HepG2 (cell line): ENCODE measurements at regions not wholly inside any gene's neighbourhood (a gene's known extent, or its start where the extent isn't known, plus 50 kb on each side); places are given as distances from the start of the nearest gene placed in this dataset.

ENCODE experiments used
- ATAC-seq: fragments of 200-7000 bp; cut with Tn5 transposase; 3 replicates; pipeline ENCODE4 v1.9.1; 2020; ENCODE audit warnings: mild to moderate bottlenecking, moderate library complexity
- BruUV-seq: library from RNA; stranded (reverse); fragments of 400-500 nt; replicated peaks from 2 replicates; lab custom pipeline; 2021; lab: Mats Ljungman, UMichigan
- CTCF ChIA-PET: fragments of 300-600 bp; formaldehyde crosslinking; extraction: SDS; loops from one replicate; lab custom pipeline; 2021; ENCODE audit warnings: low total read pairs, inconsistent platforms, low intra/inter-chr PET ratio; lab: Yijun Ruan, JAX
- POLR2A ChIA-PET: fragments of 350-600 bp; sonication (Branson Sonifier 250); formaldehyde crosslinking; loops from one replicate; lab custom pipeline; 2020; ENCODE audit warnings: antibody characterized with exemption, inconsistent platforms; lab: Yijun Ruan, JAX
- DNase-seq: peaks from one replicate; pipeline ENCODE4 v3.0.0-alpha.2; 2015; ENCODE audit warnings: low spot score
- FAIRE-seq: peaks from 3 replicates; lab custom pipeline; 2011; peaks lifted over from hg19 to GRCh38; lab: Jason Lieb, UNC
- H2AFZ ChIP-seq: one replicate; pipeline ENCODE4 v1.6.1; 2011; ENCODE audit warnings: low read length, inconsistent platforms
- H3K27ac ChIP-seq: fragments of 300-600 bp; 3 replicates; pipeline ENCODE4 v1.8.0; 2011; ENCODE audit warnings: mixed run types, mild to moderate bottlenecking, mixed read lengths, low read length, inconsistent platforms; ENCODE audit not compliant: insufficient read depth; ENCODE audit errors: extremely low read length
- H3K27me3 ChIP-seq, 2 experiments: fragments of 200-600 bp in 1 of 2; 2 replicates in 1 of 2; 3 replicates in 1 of 2; pipeline versions ENCODE4 v1.6.0 to v1.8.0; 2011; ENCODE audit warnings: low read length in 2 of 2, mild to moderate bottlenecking in 2 of 2, moderate library complexity in 2 of 2, inconsistent platforms in 1 of 2; ENCODE audit not compliant: insufficient read depth in 2 of 2, control insufficient read depth in 1 of 2
- H3K36me3 ChIP-seq, 2 experiments: fragments of 200-600 bp in 1 of 2; replicated peaks in 1 of 2; 2 replicates in 1 of 2; 3 replicates in 1 of 2; pipeline versions ENCODE4 v1.5.1 to v1.8.0; 2011; ENCODE audit warnings: low read length in 2 of 2, inconsistent platforms in 1 of 2; ENCODE audit not compliant: insufficient read depth in 2 of 2, control insufficient read depth in 1 of 2
- H3K4me1 ChIP-seq: 2 replicates; pipeline ENCODE4 v1.5.1; 2012; ENCODE audit warnings: low read length, inconsistent platforms; ENCODE audit not compliant: insufficient read depth
- H3K4me2 ChIP-seq: 2 replicates; pipeline ENCODE4 v1.6.0; 2011; ENCODE audit warnings: low read depth, low read length, inconsistent platforms
- H3K4me3 ChIP-seq, 3 experiments: fragments of 200-600 bp in 1 of 3; sonication (generic), shearing (Covaris generic) in 1 of 3; replicated peaks in 1 of 3; 2 replicates each; pipeline ENCODE4 v1.5.1; 2011 to 2016; ENCODE audit warnings: low read length in 3 of 3, inconsistent platforms in 2 of 3, low read depth in 2 of 3, mild to moderate bottlenecking in 2 of 3, control low read depth in 1 of 3, mixed read lengths in 1 of 3; ENCODE audit not compliant: insufficient read depth in 1 of 3
- H3K79me2 ChIP-seq: one replicate; pipeline ENCODE4 v1.6.1; 2011; ENCODE audit warnings: low read length, inconsistent platforms; ENCODE audit not compliant: insufficient read depth
- H3K9ac ChIP-seq: 2 replicates; pipeline ENCODE4 v1.6.0; 2011; ENCODE audit warnings: mild to moderate bottlenecking, low read depth, low read length, inconsistent platforms; ENCODE audit not compliant: insufficient read depth
- H3K9me3 ChIP-seq: 2 replicates; pipeline ENCODE4 v1.5.1; 2012; ENCODE audit warnings: mild to moderate bottlenecking, low read length
- H4K20me1 ChIP-seq: 2 replicates; pipeline ENCODE4 v1.6.0; 2011; ENCODE audit warnings: inconsistent platforms, mild to moderate bottlenecking, low read length, moderate library complexity; ENCODE audit not compliant: insufficient read depth
- ATF7 ChIP-seq, 2 experiments: fragments of 450-650 bp in 1 of 2; sonication (generic) in 1 of 2; formaldehyde crosslinking in 1 of 2; IDR thresholded peaks; 2 replicates each; pipeline versions ENCODE4 v1.4.0 to v1.6.1; 2016 to 2020; ENCODE audit warnings: antibody characterized with exemption in 1 of 2, mild to moderate bottlenecking in 1 of 2, missing genetic modification reagents in 1 of 2
- HOXA7 ChIP-seq: sonication (generic); formaldehyde crosslinking; IDR thresholded peaks from 2 replicates; pipeline ENCODE4 v1.8.1; 2022; ENCODE audit warnings: mild to moderate bottlenecking, missing genetic modification reagents, moderate library complexity
- IKZF1 ChIP-seq: fragments of 450-650 bp; IDR thresholded peaks from 2 replicates; pipeline ENCODE4 v1.7.1; 2016
- TBP ChIP-seq: sonication (generic); formaldehyde crosslinking; IDR thresholded peaks from 2 replicates; pipeline ENCODE4 v1.5.0; 2020; ENCODE audit warnings: missing genetic modification reagents
- U2AF2 ChIP-seq: fragments of 200-400 bp; formaldehyde crosslinking; IDR thresholded peaks from 2 replicates; pipeline ENCODE4 v1.6.1; 2017; ENCODE audit warnings: low read depth, mild to moderate bottlenecking, low read length
- ZNF598 ChIP-seq: sonication (generic); formaldehyde crosslinking; IDR thresholded peaks from 2 replicates; pipeline ENCODE4 v1.5.1; 2020; ENCODE audit warnings: mild to moderate bottlenecking, missing genetic modification reagents, borderline replicate concordance
- whole genome bisulfite sequencing: methylation state at CpG from one replicate; pipeline ENCODE4 v1.1.6; 2017; ENCODE audit warnings: low lambda C conversion rate; 5-methylcytosine and 5-hydroxymethylcytosine counted together
- in situ Hi-C: cut with HindIII; loops from 2 replicates; pipeline ENCODE4 v1.10.0; 2017; ENCODE audit warnings: low pct_unique_long_range_greater_than_20kb; ENCODE audit not compliant: extremely low pct_ligation_motif_present
- intact Hi-C: fragments of 100-400 bp; cut with micrococcal nuclease; formaldehyde crosslinking; loops from one replicate; pipeline ENCODE4 v1.10.0; 2022; ENCODE audit not compliant: unreplicated experiment
- TF ChIP-seq, protein P1 (sequence below): sonication (generic); formaldehyde crosslinking; IDR thresholded peaks from 2 replicates; pipeline ENCODE4 v1.4.0; 2020; ENCODE audit warnings: missing genetic modification reagents, borderline replicate concordance
- TF ChIP-seq, protein P2 (sequence below), 2 experiments: fragments of 450-650 bp in 1 of 2; sonication (generic) in 1 of 2; formaldehyde crosslinking in 1 of 2; IDR thresholded peaks; 2 replicates each; pipeline versions ENCODE4 v1.6.1 to v1.8.0; 2016 to 2022; ENCODE audit warnings: antibody characterized with exemption in 1 of 2, mild to moderate bottlenecking in 1 of 2, missing genetic modification reagents in 1 of 2

DNA sequence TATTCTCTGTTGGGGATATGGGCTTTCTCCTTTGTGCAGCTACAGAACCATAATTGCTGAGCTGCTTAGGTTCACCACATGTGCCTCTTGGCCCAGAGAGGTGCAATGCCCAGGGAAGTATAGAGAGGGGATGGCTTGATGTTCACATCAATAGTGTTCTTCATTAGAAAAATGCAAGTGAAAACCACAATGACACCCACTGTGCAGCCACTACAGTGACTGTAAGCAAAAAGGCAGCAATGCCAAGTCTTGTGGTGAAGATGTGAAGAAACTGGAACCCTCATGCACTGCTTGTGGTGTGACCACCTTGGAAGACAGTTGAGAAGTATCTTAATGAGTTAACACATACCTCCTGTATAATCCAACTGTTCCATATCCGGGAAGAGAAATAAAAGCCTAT is 318.9 kb upstream of the ZMIZ1 start (continued):
- TF ChIP-seq, protein P1, sequence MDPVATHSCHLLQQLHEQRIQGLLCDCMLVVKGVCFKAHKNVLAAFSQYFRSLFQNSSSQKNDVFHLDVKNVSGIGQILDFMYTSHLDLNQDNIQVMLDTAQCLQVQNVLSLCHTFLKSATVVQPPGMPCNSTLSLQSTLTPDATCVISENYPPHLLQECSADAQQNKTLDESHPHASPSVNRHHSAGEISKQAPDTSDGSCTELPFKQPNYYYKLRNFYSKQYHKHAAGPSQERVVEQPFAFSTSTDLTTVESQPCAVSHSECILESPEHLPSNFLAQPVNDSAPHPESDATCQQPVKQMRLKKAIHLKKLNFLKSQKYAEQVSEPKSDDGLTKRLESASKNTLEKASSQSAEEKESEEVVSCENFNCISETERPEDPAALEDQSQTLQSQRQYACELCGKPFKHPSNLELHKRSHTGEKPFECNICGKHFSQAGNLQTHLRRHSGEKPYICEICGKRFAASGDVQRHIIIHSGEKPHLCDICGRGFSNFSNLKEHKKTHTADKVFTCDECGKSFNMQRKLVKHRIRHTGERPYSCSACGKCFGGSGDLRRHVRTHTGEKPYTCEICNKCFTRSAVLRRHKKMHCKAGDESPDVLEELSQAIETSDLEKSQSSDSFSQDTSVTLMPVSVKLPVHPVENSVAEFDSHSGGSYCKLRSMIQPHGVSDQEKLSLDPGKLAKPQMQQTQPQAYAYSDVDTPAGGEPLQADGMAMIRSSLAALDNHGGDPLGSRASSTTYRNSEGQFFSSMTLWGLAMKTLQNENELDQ (CRISPR knock-in tag) = no peak
- TF ChIP-seq TBP (CRISPR knock-in tag) (no peak), ZNF598 (CRISPR knock-in tag) (no peak), HOXA7 (CRISPR knock-in tag) (no peak)

DNA sequence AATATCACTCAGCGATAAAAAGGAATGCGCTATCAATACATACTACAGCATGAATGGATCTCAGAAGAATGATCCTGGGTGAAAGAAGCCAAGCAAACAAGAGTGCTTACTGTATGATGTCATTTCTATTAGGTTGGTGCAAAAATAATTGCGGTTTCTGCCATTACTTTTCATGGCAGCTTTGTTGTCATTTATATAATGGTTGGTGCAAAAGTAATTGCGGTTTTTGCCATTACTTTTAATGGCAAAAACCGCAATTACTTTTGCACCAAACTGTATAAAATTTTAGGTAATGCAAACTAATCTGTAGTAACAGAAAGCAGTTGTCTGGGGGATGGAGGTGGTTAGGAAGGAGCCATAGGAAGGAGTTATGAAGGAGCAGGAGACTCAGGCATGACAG is 318.3 kb upstream of the ZMIZ1 start:
- ChIA-PET CTCF (no interaction called here), POLR2A (no interaction called here)
- H4K20me1 ChIP-seq = no peaks in the 10 kb centered on the region
- in situ Hi-C loops (no loop called here), intact Hi-C loops (no loop called here)
- H3K4me2 ChIP-seq = no peak overlapping the region
- no peak for ATAC-seq
- no peak for FAIRE-seq
- no TSS peak for BruUV-seq
- TF ChIP-seq ATF7 (IDR thresholded peaks at IDR 0.05) (peak; percentile 51), ATF7 (CRISPR knock-in tag; IDR thresholded peaks at IDR 0.05) (no peak), IKZF1 (no peak), U2AF2 (no peak)
- TF ChIP-seq, protein P2, sequence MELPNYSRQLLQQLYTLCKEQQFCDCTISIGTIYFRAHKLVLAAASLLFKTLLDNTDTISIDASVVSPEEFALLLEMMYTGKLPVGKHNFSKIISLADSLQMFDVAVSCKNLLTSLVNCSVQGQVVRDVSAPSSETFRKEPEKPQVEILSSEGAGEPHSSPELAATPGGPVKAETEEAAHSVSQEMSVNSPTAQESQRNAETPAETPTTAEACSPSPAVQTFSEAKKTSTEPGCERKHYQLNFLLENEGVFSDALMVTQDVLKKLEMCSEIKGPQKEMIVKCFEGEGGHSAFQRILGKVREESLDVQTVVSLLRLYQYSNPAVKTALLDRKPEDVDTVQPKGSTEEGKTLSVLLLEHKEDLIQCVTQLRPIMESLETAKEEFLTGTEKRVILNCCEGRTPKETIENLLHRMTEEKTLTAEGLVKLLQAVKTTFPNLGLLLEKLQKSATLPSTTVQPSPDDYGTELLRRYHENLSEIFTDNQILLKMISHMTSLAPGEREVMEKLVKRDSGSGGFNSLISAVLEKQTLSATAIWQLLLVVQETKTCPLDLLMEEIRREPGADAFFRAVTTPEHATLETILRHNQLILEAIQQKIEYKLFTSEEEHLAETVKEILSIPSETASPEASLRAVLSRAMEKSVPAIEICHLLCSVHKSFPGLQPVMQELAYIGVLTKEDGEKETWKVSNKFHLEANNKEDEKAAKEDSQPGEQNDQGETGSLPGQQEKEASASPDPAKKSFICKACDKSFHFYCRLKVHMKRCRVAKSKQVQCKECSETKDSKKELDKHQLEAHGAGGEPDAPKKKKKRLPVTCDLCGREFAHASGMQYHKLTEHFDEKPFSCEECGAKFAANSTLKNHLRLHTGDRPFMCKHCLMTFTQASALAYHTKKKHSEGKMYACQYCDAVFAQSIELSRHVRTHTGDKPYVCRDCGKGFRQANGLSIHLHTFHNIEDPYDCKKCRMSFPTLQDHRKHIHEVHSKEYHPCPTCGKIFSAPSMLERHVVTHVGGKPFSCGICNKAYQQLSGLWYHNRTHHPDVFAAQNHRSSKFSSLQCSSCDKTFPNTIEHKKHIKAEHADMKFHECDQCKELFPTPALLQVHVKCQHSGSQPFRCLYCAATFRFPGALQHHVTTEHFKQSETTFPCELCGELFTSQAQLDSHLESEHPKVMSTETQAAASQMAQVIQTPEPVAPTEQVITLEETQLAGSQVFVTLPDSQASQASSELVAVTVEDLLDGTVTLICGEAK (IDR thresholded peaks at IDR 0.05) = peak; percentile 96
- TF ChIP-seq, protein P2 (CRISPR knock-in tag; IDR thresholded peaks at IDR 0.05) = no peak
- H3K27ac ChIP-seq = no peak overlapping the region
- no peaks in the 10 kb centered on the region for H3K9me3 ChIP-seq
- H3K36me3 ChIP-seq = no peaks in the 10 kb centered on the region
- H3K27me3 ChIP-seq = 0 out of 5 replicates have a peak, but pooled peaks cover 0 to 3% of the 10 kb centered on the region in 2 experiments
- no peak overlapping the region for H2AFZ ChIP-seq
- H3K79me2 ChIP-seq = no peaks in the 10 kb centered on the region
- WGBS = 39% methylated on average over 5 of the region's 5 CpGs
- H3K4me1 ChIP-seq = peaks cover 26% of the 10 kb centered on the region
- no peak for DNase-seq
- H3K9ac ChIP-seq = no peak overlapping the region
- H3K4me3 ChIP-seq = no peak overlapping the region
